ENCODE measurements at regions not wholly inside any gene's neighbourhood (a gene's known extent, or its start where the extent isn't known, plus 50 kb on each side); places are given as distances from the start of the nearest gene placed in this dataset.
"Not testable (repeated sequence)": the region's sequence is repeated elsewhere in the genome, so short reads cannot be mapped to it uniquely, and the experiment has no call there.

- no peak for DNase-seq (ENCODE audit: low spot score)
- no peak for TF ChIP-seq CTCF (IDR thresholded peaks at IDR 0.05; ENCODE audit: extremely low read depth, missing control alignments)
Measured at GRCh38 chr3:103510760-103511159, 1075.9 kb downstream of the ZPLD1 start.

DNA sequence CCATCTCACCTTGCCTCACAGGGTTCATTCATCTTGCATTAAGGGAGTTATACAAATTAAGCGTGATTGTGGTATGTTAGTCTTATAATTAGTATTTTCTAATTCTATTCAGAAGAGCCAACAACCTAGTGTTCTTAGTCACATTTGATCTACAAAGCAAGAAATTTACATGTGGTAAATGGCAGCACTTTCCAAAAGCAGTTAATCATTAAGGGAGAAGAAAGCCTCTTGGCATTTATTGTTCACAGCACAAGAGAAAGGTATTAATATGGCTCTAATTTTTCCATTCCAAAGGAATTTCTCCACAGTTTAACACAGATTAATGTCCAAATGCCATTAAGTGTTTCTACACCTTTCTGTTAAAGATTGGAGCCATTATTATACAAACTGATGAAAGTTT is 1077.1 kb downstream of the ZPLD1 start:
- no peak for DNase-seq (ENCODE audit: low spot score)
- TF ChIP-seq CTCF (IDR thresholded peaks at IDR 0.05; ENCODE audit: extremely low read depth, missing control alignments): no peak

DNA sequence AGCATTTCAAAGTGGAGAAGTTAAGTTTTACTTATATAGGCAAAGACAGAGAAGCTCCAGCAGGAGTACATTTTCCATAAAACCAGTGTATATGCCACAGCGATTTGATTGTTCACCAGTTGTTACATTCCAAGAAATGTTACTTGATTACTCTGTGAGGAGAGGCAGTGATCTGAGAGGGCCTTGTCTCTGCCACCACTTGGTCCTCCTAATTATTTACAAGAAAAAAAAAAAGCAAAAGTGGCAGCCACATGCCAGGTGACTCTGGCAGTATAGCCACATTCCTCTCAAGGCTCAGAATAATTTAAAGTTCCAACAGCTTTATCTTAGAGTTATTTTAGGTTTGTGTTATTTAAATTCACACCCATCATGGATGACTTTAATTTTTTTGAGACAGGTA is 1077.8 kb downstream of the ZPLD1 start:
- DNase-seq (ENCODE audit: low spot score): no peak
- TF ChIP-seq CTCF (IDR thresholded peaks at IDR 0.05; ENCODE audit: extremely low read depth, missing control alignments): no peak

- no peak for TF ChIP-seq CTCF (IDR thresholded peaks at IDR 0.05; ENCODE audit: extremely low read depth, missing control alignments)
- no peak for DNase-seq (ENCODE audit: low spot score)
Measured at GRCh38 chr3:103513003-103513402, 1078.2 kb downstream of the ZPLD1 start.

GRCh38 chr3:103515116-103515515 is 1080.3 kb downstream of the ZPLD1 start:
- no peak for DNase-seq (ENCODE audit: low spot score)
- no peak for TF ChIP-seq CTCF (IDR thresholded peaks at IDR 0.05; ENCODE audit: extremely low read depth, missing control alignments)

DNA sequence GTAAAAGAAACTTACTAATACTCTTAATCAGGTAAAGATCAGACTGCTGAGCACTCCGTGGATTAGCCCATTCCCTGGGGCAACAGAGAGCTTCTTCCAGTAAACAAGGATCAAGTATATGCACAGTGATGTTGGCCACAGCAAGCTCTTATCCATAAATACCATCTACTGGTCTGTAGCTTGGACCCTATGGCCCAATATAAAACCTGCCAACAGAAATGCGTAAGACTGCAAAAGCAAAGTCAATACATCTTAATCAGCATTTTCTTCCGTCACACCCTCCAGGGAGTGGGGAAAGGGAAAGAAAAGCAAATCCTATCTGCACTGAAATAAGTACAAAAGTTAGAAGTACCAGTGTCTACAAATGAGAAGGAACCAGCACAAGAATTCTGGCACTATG is 1082.1 kb downstream of the ZPLD1 start:
- no peak for DNase-seq (ENCODE audit: low spot score)
- no peak for TF ChIP-seq CTCF (IDR thresholded peaks at IDR 0.05; ENCODE audit: extremely low read depth, missing control alignments)

DNA sequence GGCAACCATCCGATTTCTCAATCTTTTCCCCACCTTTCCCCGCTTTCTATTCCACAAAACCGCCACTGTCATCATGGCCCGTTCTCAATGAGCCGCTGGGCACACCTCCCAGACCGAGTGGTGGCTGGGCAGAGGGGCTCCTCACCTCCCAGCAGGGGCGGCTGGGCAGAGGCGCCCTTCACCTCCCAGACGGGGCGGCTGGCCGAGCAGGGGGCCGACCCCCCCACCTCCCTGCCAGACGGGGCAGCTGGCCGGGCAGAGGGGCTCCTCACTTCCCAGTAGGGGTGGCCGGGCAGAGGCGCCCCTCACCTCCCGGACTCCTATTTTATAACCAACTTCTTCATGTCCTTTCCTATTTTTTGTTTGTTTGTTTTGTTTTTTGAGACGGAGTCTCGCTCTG is 1096.5 kb downstream of the ZPLD1 start:
- DNase-seq (ENCODE audit: low spot score): not testable (repeated sequence)

DNA sequence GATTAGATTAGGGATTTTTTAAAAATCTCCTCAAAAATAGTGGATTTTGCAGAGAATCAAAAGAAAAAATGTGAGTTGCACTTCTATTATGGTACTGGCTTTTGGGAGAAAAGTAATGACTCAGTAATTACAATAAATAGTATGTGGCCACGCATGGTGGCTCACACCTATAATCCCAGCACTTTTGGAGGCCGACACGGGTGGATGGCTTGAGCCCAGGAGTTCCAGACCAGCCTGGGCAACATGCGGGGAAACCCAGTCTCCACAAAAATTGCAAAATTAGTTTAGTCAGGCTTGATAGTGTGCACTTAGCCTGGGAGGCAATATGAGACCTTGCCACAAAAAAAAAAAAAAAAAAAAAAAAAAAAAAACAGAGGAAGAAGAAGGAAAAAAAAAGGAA is 1098.2 kb downstream of the ZPLD1 start:
- TF ChIP-seq CTCF (IDR thresholded peaks at IDR 0.05; ENCODE audit: extremely low read depth, missing control alignments): no peak
- DNase-seq (ENCODE audit: low spot score): no peak

All from GM20000 (cell line).